DMS153 (cell line): ENCODE measurements at regions not wholly inside any gene's neighbourhood (a gene's known extent, or its start where the extent isn't known, plus 50 kb on each side); places are given as distances from the start of the nearest gene placed in this dataset.
"Not testable (repeated sequence)": the region's sequence is repeated elsewhere in the genome, so short reads cannot be mapped to it uniquely, and the experiment has no call there.

Experiments
- DNase-seq: peaks from one replicate; lab custom pipeline; 2025; lab: John Stamatoyannopoulos, UW

DNA sequence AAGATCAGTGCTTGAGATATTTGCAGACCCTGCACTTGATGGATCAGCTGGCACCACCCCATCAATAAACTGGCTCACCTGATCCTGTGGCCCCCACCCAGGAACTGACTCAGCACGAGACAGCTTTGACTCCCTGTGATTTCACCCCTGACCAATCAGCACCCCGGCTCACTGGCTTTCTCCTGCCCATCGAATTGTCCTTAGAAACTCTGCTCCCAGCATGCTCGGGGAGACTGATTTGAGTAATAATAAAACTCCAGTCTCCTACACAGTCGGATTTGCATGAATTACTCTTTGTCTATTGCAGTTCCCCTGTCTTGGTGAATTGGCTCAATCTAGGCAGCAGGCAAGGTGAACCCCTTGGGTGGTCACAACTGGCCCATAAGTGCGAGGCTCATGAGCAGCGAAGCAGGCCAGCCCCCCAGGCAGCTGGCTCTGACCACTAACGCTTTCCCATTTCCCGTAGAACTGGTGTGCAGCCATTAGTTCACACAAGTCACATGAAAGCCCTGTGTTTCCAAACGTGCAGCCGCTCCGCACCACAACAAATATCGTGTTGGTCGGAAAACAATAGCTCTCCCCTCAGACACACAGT is 79.6 kb downstream of the RSPH3 start:
- no peak for DNase-seq

DNA sequence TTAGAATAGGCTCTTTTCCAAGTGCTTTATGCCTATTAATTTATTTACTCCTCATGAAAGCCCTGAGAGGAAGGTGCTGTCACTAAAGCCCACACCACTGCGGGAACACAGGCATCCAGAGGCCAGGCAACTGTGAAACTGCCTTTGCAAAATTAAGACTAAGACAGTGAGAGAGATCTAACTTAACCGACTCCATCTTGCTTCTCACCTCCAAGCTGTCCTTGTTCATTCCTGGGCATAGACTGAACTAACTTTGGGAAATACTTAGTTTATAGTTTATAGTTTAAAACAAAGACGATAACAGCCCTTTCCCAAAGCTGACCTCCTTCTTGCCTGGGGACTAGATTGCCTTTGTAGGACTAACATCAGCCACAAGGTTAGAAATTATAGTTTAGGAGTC is 80.1 kb downstream of the RSPH3 start:
- DNase-seq, result no peak

DNA sequence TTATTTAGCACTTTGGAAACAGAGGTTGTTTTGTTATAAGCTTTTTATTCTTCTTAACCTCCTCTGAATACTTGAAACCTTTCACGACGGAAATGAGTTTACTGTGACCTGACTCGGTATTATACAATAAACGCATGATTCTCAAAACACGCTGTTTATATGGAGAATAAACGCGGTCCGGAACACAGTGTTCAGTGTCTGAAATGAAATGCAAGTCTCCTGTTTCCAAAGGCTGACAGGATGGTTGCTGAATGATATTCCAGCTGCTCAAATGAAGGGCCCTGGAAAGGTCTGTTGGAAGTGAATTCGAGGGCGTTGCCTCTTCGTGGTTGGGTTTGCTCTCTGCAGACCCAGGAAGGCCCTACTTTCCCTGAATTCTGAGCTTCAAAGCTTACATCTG is 83.4 kb downstream of the RSPH3 start:
- DNase-seq, result no peak

DNA sequence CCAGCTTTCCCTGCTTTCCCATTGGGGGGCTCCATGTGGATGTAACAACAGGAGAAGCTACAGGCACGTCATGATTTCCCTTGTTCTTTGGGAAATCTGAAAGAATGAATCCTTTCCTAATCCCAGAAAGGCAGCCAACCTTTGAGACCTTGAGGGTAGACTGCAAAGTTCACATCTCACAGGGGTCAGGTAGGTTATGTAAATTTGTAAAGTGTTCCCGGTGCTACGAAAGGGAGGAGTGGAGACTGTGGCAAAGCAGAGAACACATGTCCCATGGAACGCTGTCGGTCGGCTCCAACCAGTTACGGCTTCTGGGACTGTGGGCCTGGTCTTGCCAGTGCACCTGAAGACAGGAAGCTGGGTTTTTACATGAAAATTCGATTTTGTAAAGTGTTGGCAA is 85.1 kb downstream of the RSPH3 start:
- DNase-seq, result no peak

DNA sequence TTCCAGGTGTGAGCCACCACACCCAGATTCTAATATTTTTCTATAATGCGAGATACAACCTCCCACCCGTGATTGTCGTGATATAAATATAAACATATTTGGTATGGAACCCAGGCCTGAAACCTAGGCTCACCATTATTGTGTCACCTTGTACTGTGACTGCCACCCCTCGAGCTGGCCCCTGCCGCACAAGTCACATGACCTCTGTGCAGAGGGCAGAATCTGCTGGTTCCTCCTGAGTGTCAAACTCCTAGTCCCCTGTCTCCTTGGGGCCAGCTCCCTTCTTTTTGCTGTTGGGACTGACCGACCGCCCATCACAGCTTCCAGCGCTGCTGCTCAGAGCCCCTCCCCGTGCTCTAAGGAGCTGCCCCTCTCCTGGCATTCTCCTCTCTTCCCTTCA is 86.4 kb downstream of the RSPH3 start:
- no peak for DNase-seq

DNA sequence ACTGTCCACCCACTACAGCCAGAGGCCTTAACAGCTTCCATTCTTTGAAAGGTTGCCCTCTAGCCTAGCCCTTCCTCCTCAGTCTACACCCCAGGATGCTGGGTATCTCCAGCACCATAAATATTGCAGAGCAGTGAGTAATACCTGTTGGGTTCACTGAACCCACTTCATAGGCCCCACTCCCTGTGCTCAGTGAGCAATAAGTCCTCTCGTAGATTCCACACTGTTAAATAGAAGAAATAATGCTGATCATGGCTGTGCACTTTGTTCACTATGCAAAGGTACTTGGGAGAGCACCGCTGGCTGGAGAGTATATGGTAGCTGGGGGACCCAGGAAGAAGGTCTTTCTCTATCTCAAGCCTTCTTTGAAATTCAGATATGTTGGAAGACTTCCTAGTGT is 87.3 kb downstream of the RSPH3 start:
- no peak for DNase-seq

DNA sequence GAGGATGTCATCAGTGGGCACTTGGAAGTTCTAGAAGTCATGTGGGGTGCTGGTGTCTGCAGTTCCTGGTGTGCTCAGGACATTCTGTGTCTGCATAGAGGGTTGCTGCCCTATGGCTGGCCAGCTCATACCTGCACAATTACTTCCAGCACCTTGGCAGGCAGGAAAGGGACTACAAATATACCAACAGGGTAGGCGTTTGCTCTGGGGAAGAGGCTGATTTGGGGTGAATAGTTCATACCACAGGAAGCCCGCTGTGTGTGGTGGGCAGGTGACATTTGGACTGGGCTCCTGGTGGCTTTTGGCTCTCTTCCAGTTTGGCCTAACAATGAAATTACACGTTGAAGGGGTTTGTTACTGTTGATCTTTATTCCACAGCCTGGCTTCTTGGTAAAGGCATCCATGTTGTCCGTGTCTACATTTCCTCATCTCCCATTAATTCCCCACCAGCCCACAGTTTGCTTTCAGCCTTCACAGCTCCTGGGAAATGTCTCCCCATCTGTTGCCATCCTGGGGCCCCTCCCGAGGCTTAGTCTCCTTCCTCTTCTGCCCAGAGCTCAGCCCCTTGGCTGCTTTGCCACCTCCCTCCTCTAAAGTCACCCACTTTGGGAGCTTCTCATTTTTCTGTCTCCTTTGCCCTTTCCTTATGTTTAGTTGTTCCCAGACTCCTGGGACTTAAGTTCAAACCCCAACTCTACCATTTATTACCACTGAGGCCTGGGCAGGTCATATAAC is 88.1 kb downstream of the RSPH3 start:
- peak; percentile 8 for DNase-seq

DNA sequence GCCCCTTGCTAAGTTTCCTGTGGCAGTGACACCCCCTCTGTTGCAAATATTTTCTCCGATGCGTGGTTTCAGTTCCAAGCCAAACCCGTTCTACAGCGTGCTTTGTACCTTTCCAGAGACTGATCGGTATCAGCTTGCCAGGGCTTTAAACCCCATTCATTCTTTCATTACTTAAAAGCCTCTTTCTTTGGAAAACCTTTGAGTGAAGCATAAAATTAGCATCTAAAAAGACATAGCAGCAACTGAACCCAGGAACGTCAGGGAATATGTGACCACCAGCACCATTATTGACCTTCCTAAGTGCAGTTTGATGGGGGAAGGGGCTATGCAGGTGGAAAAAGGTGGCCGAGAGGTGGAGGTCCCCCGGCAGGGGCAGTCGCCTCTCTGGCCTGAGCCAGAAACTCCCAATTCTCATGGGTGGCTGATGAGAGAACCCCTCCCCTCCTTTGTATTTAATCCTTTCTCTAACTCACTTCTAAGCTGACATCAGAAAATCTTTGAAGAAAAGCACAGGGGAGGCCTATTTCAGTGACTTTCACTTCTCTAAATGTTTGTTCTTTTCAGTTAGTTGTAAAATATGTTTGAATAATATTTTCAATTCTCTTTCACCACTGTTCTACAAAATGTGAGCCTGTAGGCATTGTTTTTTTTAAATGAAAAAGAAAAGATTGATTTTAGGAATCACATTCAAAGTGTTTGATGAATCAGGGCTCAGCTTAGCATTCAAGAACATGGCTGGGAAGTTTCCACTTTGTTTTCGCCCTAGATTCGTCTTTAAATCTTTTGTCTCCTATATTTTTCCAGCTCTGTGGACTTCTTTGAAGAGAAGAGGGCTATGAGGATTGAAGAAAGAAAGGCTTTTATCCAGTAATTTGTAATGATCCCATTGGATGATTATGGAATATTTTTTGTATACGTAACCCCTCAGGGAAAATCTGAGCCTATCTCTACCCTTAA is 89.2 kb downstream of the RSPH3 start:
- DNase-seq, result no peak

DNA sequence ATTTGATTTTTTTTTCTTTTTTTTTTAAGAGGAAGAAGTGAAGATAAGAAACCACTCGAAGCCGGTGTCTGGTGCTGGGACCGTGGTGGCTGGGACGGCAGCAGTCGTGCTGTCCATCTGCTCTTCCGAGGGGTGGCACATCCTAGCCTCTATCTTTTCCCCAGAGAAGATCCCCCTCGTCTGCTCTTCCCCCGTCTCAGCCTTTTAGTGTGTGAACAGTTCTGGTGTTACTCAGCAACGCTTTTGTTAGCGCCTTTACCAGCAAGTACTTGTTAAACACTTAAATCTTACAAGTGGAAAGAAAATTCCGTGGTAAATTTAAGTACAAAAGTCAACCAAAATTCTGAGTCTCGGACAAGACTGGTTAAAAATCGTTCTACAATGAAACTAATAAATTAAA is 90.1 kb downstream of the RSPH3 start:
- DNase-seq, result no peak

DNA sequence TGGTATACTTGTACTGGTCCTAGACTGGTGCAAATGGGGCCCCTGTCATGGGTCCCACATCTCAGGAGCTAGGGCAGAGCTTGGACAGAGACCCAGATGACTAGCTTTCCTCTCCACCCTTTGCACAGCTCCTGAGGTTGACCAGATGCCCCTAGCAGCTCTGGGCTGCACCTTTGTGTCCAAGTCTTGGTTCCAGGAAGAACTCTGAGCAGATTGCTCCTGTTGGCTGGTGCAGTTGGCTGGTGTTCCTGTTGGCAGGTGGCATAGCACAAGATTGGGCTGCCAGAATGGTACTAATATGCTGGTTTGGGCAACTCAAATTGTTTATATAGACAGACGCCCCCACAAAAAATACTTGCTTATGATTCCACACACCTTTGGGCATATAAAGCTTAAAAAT is 89.4 kb upstream of the EZR start:
- DNase-seq, result no peak

DNA sequence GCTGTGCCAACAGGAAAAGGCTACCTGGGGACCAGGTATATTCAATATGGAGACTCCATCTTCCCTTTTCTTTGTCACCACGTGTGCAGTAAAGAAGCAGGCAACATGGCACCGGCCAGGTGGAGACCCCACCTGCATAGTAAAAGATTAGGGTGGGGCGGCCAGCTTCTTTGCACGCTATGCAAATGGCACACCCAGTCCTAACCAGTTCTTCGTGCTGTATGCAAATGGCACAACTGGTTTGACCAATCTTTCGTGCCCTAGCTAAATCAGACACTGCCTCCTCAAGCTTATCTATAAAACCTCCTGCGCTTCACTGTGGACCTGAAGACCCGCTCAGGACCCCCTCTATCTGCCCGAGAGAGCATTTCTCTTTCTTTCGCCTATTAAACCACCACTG is 88.8 kb upstream of the EZR start:
- DNase-seq, result no peak

DNA sequence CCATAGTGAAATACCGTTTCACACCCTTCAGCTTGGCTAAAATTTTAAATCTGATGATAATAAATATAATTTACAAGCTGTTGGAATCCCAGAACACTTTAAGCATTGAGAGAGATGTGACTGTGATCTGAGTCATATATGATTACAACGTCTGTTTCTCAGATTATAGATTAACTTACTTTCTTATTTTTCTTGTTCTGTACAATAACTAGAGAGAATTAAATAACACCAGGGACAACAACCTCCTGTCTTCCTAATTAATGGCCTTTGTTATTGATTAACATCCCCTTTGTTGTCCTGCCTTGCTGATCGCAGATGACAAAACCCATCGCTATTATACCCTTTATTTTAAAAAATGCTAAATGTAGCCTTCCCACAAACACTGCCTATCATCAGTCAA is 87.8 kb upstream of the EZR start:
- no peak for DNase-seq

DNA sequence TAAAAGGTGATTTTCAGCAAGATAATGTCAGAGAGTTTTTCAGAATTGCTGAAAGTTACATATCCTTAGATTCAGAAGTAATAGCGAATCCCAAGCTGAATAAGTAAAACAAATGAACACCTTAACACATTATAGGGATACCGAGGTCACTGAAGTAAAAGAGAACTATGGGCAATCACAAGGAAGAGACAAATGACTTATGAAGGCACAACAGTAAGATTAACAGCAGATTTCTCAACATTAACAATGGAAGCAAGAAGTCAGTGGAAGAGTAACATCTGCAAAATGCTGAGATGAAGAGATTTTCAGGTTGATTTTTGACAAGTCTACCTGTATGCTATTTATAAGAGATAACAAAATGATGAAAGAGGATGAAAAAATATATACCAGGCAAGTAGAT is 86.1 kb upstream of the EZR start:
- DNase-seq, result no peak

DNA sequence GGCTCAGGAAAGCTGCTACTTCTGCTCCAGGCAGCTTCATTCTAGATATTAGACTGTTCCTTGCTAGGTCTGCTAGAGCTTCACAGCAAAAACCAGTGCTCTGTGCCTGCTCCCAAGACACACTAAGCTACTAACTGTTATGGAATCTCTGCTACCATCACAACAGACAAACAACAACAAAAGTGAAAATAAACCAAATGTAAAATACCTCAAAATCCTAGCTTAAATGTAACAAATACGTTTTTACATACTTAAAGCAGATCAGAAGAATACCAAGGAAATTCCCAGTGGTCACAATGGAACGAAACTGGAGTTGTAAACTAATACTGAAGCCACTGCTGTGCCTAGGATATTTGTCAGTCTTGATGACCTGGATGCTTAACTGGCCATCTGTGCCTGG is 84.6 kb upstream of the EZR start:
- no peak for DNase-seq

DNA sequence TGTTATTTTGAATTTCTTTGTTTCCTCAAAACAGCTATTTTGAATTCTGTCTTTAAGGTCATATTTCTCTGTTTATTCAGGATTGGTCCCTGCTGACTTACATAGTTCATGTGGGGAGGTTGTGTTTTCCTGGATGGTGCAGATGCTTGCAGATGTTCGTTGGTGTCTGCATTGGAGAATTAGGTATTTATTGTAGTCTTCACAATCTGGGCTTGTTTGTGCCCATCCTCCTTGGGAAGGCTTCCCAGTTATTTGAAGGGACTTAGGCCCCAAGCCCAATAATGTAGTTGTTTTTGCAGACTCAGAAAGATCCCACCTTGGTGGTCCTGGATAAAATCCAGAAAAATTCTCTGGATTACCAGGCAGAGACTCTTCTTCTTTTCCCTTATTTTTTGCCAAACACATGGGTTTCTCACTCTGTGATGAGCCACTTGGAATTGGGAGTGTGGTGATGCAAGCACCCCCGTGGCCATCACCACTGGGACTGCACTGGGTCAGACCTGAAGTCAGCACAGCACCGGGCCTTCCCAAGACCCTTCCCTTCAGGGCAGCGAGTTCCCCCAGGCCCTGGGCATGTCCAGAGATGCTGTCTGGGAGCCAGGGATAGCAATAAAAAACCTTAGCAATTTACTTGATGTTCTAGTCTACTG is 81.6 kb upstream of the EZR start:
- DNase-seq, result no peak

DNA sequence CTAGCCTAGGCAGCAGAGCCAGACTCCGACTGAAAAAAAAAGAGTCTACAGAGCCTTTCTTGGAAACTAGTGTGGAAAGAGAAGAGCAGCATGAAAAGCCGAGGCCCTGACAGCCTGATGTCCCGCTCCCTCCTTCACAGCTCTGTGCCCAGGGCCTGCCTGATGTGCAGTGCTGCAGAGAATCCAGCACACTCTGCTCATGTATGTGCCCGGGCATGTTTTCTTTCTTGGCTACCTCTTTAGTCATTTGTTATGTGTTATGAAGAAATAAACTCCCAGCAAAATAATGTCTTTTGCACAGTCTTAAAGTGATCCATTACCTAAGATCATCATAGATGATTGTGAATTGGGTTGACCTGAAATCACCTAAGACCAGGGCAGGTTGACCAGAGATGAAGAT is 78.1 kb upstream of the EZR start:
- DNase-seq, result no peak

DNA sequence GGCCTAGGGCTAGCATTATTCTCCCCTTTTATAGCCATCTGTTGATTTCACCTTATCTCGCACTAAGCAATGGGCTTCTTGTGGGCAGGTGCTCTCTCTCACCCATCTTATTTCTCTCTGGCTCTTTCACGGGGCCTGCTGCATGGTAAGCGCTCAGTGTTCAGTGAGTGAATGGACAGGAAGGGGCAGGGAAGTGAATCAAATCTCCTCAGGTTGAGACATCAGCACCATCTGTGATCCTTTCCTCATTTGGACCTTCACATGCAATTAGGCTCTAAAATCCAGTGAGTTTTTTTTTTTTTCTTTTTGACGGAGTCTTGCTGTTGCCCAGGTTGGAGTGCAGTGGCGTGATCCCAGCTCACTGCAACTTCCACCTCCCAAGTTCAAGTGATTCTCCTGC is 76.5 kb upstream of the EZR start:
- DNase-seq, result no peak

DNA sequence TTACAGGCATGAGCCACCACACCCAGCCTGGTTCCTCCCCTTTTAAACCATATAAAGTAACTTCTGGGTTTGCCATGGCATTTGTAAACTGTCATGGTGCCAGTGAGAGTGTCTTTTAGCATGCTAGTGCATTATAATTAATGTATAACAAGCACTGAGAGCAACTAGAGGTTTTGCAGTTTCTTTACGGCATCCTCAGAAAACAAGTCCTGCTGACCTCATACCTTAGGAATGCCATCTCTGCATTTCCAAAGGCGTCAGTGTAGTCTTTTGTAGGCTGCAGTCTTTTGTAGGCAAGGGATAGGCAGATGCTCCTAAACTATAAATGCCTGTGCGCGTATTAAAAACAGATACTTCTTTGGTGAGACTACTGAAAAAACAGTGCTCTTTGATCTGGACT is 75.0 kb upstream of the EZR start:
- DNase-seq, result no peak

DNA sequence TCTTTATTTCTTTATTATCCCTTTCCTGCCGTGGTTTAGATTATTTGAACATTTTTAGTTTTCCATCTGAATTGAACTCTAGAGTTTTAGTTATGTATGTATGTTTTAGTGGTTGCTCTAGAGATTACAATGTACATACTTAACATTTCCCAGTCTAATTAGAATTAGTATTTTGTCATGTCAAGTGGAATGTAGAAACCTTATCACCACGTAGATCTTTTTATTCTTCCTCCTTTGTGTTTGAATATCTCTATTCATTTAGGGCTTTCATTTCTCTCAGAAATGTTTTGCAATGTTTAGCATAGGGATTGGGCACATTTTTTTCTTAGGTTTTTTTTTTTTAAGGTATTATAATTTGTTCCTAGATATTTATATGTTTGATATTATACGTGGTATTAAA is 73.1 kb upstream of the EZR start:
- no peak for DNase-seq

DNA sequence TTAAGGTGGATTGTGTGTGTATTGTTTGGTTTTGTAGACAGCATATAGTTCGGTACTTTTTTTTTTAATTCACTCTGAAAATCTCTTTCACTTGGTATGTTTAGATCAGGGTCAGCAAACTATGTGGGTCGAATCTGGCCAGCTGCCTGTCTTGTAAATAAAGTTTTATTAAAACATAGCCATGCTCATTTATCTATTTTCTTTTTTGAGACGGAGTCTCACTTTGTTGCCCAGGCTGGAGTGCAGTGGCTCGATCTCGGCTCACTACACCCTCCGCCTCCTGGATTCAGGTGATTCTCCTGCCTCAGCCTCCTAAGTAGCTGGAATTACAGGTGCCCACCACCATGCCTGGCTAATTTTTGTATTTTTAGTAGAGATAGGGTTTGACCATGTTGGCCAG is 72.4 kb upstream of the EZR start:
- DNase-seq, result not testable (repeated sequence)

DNA sequence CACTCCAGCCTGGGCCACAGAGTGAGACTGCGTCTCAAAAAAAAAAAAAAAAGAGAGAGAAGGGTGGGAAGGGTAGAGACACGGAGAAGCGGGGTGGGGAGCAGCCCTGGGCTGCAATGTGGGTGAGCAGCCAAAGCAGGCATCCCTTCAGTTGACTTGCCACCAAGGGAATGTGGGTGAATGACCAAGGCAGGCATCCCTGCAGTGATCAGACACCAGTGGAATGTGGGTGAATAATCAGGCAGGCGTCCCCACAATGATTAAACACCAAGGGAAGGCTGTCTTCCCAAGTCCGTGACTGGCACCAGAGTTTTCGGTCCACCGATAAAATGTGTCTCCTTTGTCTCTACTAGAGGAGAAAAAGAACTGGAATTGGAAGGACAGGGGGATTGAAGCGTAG is 69.0 kb upstream of the EZR start:
- DNase-seq, result not testable (repeated sequence)

DNA sequence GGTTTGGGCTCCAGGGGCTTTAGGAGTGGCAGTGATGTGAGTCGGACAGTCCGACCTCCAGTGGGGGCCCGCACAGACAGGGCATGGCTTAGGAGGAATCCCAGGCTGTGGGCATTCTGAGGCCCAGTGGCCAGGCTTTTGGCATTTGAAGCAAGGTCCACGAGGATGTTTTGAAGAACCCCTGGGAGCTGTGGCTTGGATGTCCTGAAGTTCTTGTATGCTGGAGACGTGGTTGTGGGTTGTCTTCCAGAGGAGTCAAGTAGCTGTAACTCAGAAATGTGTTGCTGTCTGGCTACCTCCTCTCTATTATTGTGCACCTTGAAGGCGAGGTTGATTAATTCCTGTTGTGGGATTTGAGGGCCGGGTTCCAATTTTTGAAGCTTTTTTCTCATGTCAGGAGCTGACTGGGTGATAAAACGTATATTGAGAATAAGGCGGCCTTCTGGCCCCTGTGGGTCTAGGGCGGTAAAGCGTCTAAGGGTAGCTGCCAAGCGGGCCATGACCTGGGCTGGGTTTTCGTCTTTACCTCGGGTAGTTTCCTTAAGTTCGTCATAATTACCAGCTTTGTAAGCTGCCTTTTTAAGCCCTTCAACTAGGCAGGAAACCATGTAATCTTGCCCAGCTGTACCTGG is 67.3 kb upstream of the EZR start:
- DNase-seq, result not testable (repeated sequence)
